GM18870 (cell line): ENCODE measurements at regions not wholly inside any gene's neighbourhood (a gene's known extent, or its start where the extent isn't known, plus 50 kb on each side); places are given as distances from the start of the nearest gene placed in this dataset.
"Not testable (repeated sequence)": the region's sequence is repeated elsewhere in the genome, so short reads cannot be mapped to it uniquely, and the experiment has no call there.

Experiments
- ATAC-seq: cut with Tn5 transposase; IDR thresholded peaks from one replicate; pipeline ENCODE4 v1.9.1; 2021; ENCODE audit warnings: moderate library complexity; ENCODE audit not compliant: unreplicated experiment

- no peak for ATAC-seq
Observed at GRCh38 chr13:78540058-78540457, 63.3 kb downstream of the POU4F1 start.

- ATAC-seq, result not testable (repeated sequence)
Observed at GRCh38 chr13:78526044-78526443, 77.3 kb downstream of the POU4F1 start.

- ATAC-seq, result no peak
Observed at GRCh38 chr13:78524936-78525335, 78.4 kb downstream of the POU4F1 start.

GRCh38 chr13:78521091-78521490 is 82.3 kb downstream of the POU4F1 start:
- ATAC-seq, result no peak

GRCh38 chr13:78520425-78520824 is 82.9 kb downstream of the POU4F1 start:
- ATAC-seq, result no peak

- not testable (repeated sequence) for ATAC-seq
Observed at GRCh38 chr13:78518482-78518881, 84.9 kb downstream of the POU4F1 start.

- no peak for ATAC-seq
Observed at GRCh38 chr13:78499802-78500201, 103.5 kb downstream of the POU4F1 start.

- no peak for ATAC-seq
Observed at GRCh38 chr13:78497702-78498355, 105.5 kb downstream of the POU4F1 start.

- no peak for ATAC-seq
Observed at GRCh38 chr13:78491978-78492377, 111.4 kb downstream of the POU4F1 start.

- ATAC-seq, result not testable (repeated sequence)
Observed at GRCh38 chr13:78490225-78490624, 113.1 kb downstream of the POU4F1 start.

- no peak for ATAC-seq
Observed at GRCh38 chr13:78487707-78488106, 115.6 kb downstream of the POU4F1 start.

- no peak for ATAC-seq
Observed at GRCh38 chr13:78485803-78486202, 117.5 kb downstream of the POU4F1 start.

- no peak for ATAC-seq
Observed at GRCh38 chr13:78478183-78478582, 125.2 kb downstream of the POU4F1 start.

GRCh38 chr13:78476910-78477309 is 126.4 kb downstream of the POU4F1 start:
- no peak for ATAC-seq

GRCh38 chr13:78468621-78469020 is 134.7 kb downstream of the POU4F1 start:
- no peak for ATAC-seq

GRCh38 chr13:78465250-78465649 is 138.1 kb downstream of the POU4F1 start:
- no peak for ATAC-seq

GRCh38 chr13:78460176-78460575 is 143.2 kb downstream of the POU4F1 start:
- ATAC-seq, result no peak

- no peak for ATAC-seq
Observed at GRCh38 chr13:78443839-78444238, 159.5 kb downstream of the POU4F1 start.

- ATAC-seq, result no peak
Observed at GRCh38 chr13:78437781-78438180, 165.6 kb downstream of the POU4F1 start.

- ATAC-seq, result no peak
Observed at GRCh38 chr13:78436311-78436710, 167.0 kb downstream of the POU4F1 start.

- ATAC-seq, result no peak
Observed at GRCh38 chr13:78431328-78431727, 172.0 kb downstream of the POU4F1 start.

GRCh38 chr13:78430811-78431210 is 172.5 kb downstream of the POU4F1 start:
- ATAC-seq, result no peak

GRCh38 chr13:78430166-78430791 is 173.1 kb downstream of the POU4F1 start:
- no peak for ATAC-seq
